GM23338 (cell line): ENCODE measurements at regions not wholly inside any gene's neighbourhood (a gene's known extent, or its start where the extent isn't known, plus 50 kb on each side); places are given as distances from the start of the nearest gene placed in this dataset.

ENCODE experiments used
- ATAC-seq: fragments of 200-7000 bp; cut with Tn5 transposase; 3 replicates; pipeline ENCODE4 v1.9.1; 2020
- DNase-seq: peaks from one replicate; pipeline ENCODE4 v3.0.0-alpha.2; 2015; ENCODE audit warnings: low spot score
- H2AFZ ChIP-seq: fragments of 200-600 bp; sonication (generic); 2 replicates; pipeline ENCODE4 v1.8.0; 2016; ENCODE audit warnings: antibody characterized with exemption, mild to moderate bottlenecking, moderate library complexity
- H3F3A ChIP-seq: fragments of 200-600 bp; sonication (generic); replicated peaks from 2 replicates; pipeline ENCODE4 v1.8.0; 2017; ENCODE audit warnings: antibody characterized with exemption, mixed run types, low read depth
- H3K27ac ChIP-seq: fragments of 200-600 bp; sonication (generic); 2 replicates; pipeline ENCODE4 v1.6.1; 2016; ENCODE audit warnings: low read depth
- H3K27me3 ChIP-seq: fragments of 200-600 bp; sonication (generic); 2 replicates; pipeline ENCODE4 v1.8.0; 2016; ENCODE audit warnings: mild to moderate bottlenecking, mixed run types, moderate library complexity; ENCODE audit not compliant: insufficient read depth
- H3K36me3 ChIP-seq: fragments of 200-600 bp; sonication (generic); 2 replicates; pipeline ENCODE4 v1.8.0; 2016; ENCODE audit warnings: mild to moderate bottlenecking; ENCODE audit not compliant: insufficient read depth
- H3K4me1 ChIP-seq: fragments of 200-600 bp; sonication (generic); 2 replicates; pipeline ENCODE4 v1.8.0; 2016; ENCODE audit warnings: mild to moderate bottlenecking, moderate library complexity; ENCODE audit not compliant: insufficient read depth
- H3K4me2 ChIP-seq: fragments of 200-600 bp; sonication (generic); 2 replicates; pipeline ENCODE4 v1.7.1; 2017; ENCODE audit warnings: mixed run types
- H3K4me3 ChIP-seq: fragments of 200-600 bp; sonication (generic); 2 replicates; pipeline ENCODE4 v1.6.1; 2016; ENCODE audit warnings: mixed run types
- H3K79me2 ChIP-seq: fragments of 200-600 bp; sonication (generic); replicated peaks from 2 replicates; pipeline ENCODE4 v1.8.0; 2017; ENCODE audit warnings: mild to moderate bottlenecking; ENCODE audit not compliant: insufficient read depth
- H3K9me2 ChIP-seq: fragments of 200-600 bp; sonication (generic); 2 replicates; pipeline ENCODE4 v1.8.0; 2017; ENCODE audit not compliant: insufficient read depth
- H4K20me1 ChIP-seq: fragments of 200-600 bp; sonication (generic); replicated peaks from 2 replicates; pipeline ENCODE4 v1.8.0; 2017; ENCODE audit warnings: mild to moderate bottlenecking; ENCODE audit not compliant: insufficient read depth
- H3K27ac Mint-ChIP-seq: 2 replicates; pipeline ENCODE4 v1.8.0; 2020; ENCODE audit warnings: inconsistent platforms, mild to moderate bottlenecking, moderate library complexity, mixed read lengths
- H3K27me3 Mint-ChIP-seq: 3 replicates; pipeline ENCODE4 v1.8.0; 2022; ENCODE audit warnings: low read depth, mild to moderate bottlenecking, moderate library complexity, mixed read lengths, inconsistent platforms; ENCODE audit not compliant: insufficient read depth, poor library complexity
- H3K36me3 Mint-ChIP-seq: 3 replicates; pipeline ENCODE4 v1.8.0; 2021; ENCODE audit warnings: low read depth, mild to moderate bottlenecking, inconsistent platforms, moderate library complexity, mixed read lengths
- H3K4me1 Mint-ChIP-seq: 3 replicates; pipeline ENCODE4 v1.8.0; 2020; ENCODE audit warnings: mild to moderate bottlenecking, inconsistent platforms, mixed read lengths
- H3K4me3 Mint-ChIP-seq: 3 replicates; pipeline ENCODE4 v1.8.0; 2021; ENCODE audit warnings: moderate library complexity, mild to moderate bottlenecking, inconsistent platforms, mixed read lengths
- H3K9me3 Mint-ChIP-seq: 3 replicates; pipeline ENCODE4 v1.8.0; 2020; ENCODE audit warnings: moderate library complexity, mild to moderate bottlenecking, inconsistent platforms, mixed read lengths
- CREB1 ChIP-seq: fragments of 250-450 bp; sonication (Bioruptor Pico); IDR thresholded peaks from 2 replicates; pipeline ENCODE4 v1.5.0; 2020; ENCODE audit warnings: low read depth, mild to moderate bottlenecking, moderate library complexity
- CTCF ChIP-seq, 2 experiments: fragments of 200-600 bp in 1 of 2; sonication (generic) in 1 of 2; conservative IDR thresholded peaks; 2 replicates each; pipeline versions ENCODE4 v1.5.1 to v1.6.1; 2016 to 2017; ENCODE audit warnings: antibody characterized with exemption in 2 of 2, low read depth in 2 of 2, mild to moderate bottlenecking in 2 of 2, moderate library complexity in 1 of 2
- ETS1 ChIP-seq: IDR thresholded peaks from 2 replicates; pipeline ENCODE4 v1.6.1; 2016; ENCODE audit warnings: antibody characterized with exemption
- EZH2 ChIP-seq: fragments of 200-600 bp; sonication (generic); IDR thresholded peaks from one replicate; pipeline ENCODE4 v1.8.0; 2017; ENCODE audit warnings: antibody characterized with exemption, mild to moderate bottlenecking, low read depth; ENCODE audit not compliant: unreplicated experiment
- EZH2phosphoT487 ChIP-seq: fragments of 200-600 bp; sonication (generic); IDR thresholded peaks from one replicate; pipeline ENCODE4 v1.8.1; 2018; ENCODE audit warnings: antibody characterized with exemption; ENCODE audit not compliant: unreplicated experiment
- JUNB ChIP-seq: IDR thresholded peaks from one replicate; pipeline ENCODE4 v1.6.1; 2016; ENCODE audit warnings: antibody characterized with exemption; ENCODE audit not compliant: unreplicated experiment
- NANOG ChIP-seq: IDR thresholded peaks from 2 replicates; pipeline ENCODE4 v1.6.1; 2016; ENCODE audit warnings: antibody characterized with exemption, borderline replicate concordance
- POLR2AphosphoS5 ChIP-seq: IDR thresholded peaks from 2 replicates; pipeline ENCODE4 v1.6.1; 2016; ENCODE audit warnings: antibody characterized with exemption, low read depth
- REST ChIP-seq: IDR thresholded peaks from one replicate; pipeline ENCODE4 v1.6.1; 2018; ENCODE audit warnings: antibody characterized with exemption; ENCODE audit not compliant: unreplicated experiment
- STAT1 ChIP-seq: IDR thresholded peaks from one replicate; pipeline ENCODE4 v1.6.1; 2016; ENCODE audit warnings: antibody characterized with exemption; ENCODE audit not compliant: unreplicated experiment
- ZNF114 ChIP-seq: fragments of 250-450 bp; sonication (Bioruptor Pico); IDR thresholded peaks from 2 replicates; pipeline ENCODE4 v1.5.0; 2020; ENCODE audit warnings: mild to moderate bottlenecking, moderate library complexity
- ZNF331 ChIP-seq: fragments of 250-450 bp; sonication (Bioruptor Pico); IDR thresholded peaks from 2 replicates; pipeline ENCODE4 v1.5.0; 2020; ENCODE audit warnings: low read depth, mild to moderate bottlenecking, moderate library complexity

- Histone ChIP-seq H3K4me3 (no peak overlapping the region), H3K36me3 (no peaks in the 10 kb centered on the region), H3F3A (no peaks in the 10 kb centered on the region), H4K20me1 (no peaks in the 10 kb centered on the region; the same call in 1 of the 2 replicates), H3K4me2 (no peak overlapping the region), H3K27me3 (no peaks in the 10 kb centered on the region), H3K79me2 (no peaks in the 10 kb centered on the region), H2AFZ (no peak overlapping the region), H3K4me1 (no peaks in the 10 kb centered on the region), H3K9me2 (peaks cover 12% of the 10 kb centered on the region), H3K27ac (no peak overlapping the region)
- ATAC-seq = no peak
- H3K4me1 Mint-ChIP-seq = peaks cover 4% of the 10 kb centered on the region
- no peak for TF ChIP-seq REST
- no peak for TF ChIP-seq CREB1 (CRISPR knock-in tag)
- TF ChIP-seq EZH2phosphoT487 = no peak
- no peak for TF ChIP-seq POLR2AphosphoS5
- no peak for TF ChIP-seq NANOG
- no peak for TF ChIP-seq ETS1
- no peak for TF ChIP-seq ZNF331 (CRISPR knock-in tag)
- TF ChIP-seq CTCF (conservative IDR thresholded peaks at IDR 0.05; ENCODE audit: low read depth in 2 of 2) = no peak
- no peak for TF ChIP-seq ZNF114 (CRISPR knock-in tag)
- no peak for TF ChIP-seq STAT1
- TF ChIP-seq EZH2 = no peak
- TF ChIP-seq JUNB = no peak
- no peaks in the 10 kb centered on the region for H3K27me3 Mint-ChIP-seq
- H3K9me3 Mint-ChIP-seq = no peaks in the 10 kb centered on the region
- no peak for DNase-seq
- H3K36me3 Mint-ChIP-seq = no peaks in the 10 kb centered on the region
- H3K27ac Mint-ChIP-seq = no peak overlapping the region
- H3K4me3 Mint-ChIP-seq = no peak overlapping the region
Measured at GRCh38 chr21:38561205-38561604, 62.9 kb upstream of the ERG start.
